ENCODE measurements at regions not wholly inside any gene's neighbourhood (a gene's known extent, or its start where the extent isn't known, plus 50 kb on each side); places are given as distances from the start of the nearest gene placed in this dataset.

DNA sequence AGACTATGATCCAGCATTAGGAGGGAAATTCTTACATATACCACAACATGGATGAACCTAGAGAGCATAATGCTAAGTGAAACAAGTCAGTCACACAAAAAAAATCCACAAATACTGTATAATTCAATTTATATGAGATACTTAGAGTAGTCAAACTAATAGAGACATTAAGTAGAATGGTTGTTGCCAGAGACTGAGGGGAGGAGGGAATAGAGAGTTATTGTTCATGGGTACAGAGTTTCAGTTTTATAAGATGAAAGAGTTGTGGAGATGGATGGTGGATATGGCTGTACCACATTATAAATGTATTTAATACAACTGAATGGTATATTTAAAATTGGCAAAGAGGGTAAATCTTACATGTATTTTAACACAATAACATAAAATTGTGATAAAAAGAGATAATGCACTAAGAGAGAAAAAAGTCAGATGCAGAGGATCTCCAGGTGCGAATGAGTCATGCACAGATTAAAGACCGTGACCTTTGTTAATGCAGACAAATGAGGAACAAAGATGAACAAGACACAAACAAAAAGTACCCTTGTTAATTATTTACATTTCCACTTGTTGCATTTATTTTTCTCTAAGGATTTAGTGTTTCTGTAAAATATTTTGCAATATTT, 541.7 kb upstream of the MEX3C start:
- DNase-seq, result no peak

DNA sequence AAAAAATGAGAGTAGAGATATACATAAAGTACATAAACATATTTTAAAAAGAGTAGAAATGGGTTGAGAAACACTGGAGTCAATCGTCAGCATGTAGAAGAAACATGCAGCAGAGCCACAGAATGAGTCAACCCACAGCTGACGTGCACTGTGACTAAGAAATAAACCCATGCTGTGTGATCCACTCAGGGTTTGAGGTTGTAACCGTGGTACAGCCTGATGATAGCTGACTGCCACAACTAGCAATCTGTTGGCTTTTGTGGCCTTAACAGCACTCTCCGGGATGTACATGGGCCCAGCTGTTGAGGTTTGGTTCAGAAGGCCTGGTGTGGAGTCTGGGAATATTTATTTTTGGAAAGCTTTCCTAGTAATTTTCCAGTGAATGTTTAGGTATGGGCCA, 554.4 kb upstream of the MEX3C start:
- DNase-seq, result no peak

- DNase-seq, result no peak
Measured at GRCh38 chr18:51753365-51754057, 556.0 kb upstream of the MEX3C start.

- no peak for DNase-seq
Measured at GRCh38 chr18:51754566-51754965, 557.1 kb upstream of the MEX3C start.

DNA sequence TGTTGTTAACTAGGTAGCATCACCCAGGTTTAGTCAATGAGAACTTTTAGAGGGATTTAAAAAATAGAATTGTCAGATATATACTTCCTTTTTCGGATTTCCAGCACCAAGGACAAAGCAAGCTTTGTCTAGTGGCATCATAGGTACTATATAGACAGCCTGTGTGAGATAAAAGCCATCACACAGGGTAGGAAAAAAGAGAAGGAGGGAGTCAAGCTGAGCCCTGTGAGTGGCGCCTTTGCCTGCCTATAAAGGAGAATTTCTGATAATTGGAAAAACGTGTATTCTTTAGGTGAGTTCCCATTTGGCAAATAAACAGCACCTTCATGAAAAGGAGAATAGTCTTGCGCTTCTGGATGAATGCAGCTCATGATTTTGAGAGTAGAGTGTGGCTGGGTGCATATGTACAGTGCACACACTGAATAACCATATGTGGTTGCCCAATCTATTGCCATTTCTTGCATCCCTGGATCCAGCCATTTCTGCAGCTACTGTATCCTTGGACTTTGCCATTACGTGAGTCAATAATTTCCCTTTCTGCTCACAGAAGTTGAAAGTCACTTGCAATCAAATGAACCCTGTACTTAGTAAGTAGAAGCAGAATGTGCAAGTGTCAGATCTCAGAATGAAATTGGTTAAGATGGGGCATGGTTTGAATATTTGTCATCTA, 559.9 kb upstream of the MEX3C start:
- no peak for DNase-seq

DNA sequence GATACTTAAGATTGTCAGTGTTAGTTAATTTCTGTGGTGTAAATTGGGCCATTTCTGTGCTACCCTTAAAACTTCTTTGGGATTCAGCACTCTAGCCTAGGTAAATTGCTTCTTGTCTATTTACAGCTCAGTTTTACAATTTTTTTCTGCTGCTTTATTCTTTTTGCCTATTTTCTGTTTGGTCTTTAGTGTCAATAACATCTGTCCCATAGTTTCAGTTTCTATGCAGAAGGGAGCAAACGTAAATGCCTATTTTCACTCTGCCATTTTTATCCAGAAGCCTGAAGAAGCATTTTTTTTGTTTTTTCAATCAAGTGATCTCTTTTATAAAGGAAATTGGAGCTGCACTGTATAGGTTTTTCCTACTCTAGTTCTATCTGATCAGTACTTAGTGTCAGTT, 564.9 kb upstream of the MEX3C start:
- DNase-seq, result no peak

- DNase-seq, result no peak
Measured at GRCh38 chr18:51765606-51766360, 568.3 kb upstream of the MEX3C start.

GRCh38 chr18:51767293-51767692, 569.8 kb upstream of the MEX3C start:
- no peak for DNase-seq

GRCh38 chr18:51778115-51778514, 561.9 kb upstream of the DCC start:
- no peak for DNase-seq

DNA sequence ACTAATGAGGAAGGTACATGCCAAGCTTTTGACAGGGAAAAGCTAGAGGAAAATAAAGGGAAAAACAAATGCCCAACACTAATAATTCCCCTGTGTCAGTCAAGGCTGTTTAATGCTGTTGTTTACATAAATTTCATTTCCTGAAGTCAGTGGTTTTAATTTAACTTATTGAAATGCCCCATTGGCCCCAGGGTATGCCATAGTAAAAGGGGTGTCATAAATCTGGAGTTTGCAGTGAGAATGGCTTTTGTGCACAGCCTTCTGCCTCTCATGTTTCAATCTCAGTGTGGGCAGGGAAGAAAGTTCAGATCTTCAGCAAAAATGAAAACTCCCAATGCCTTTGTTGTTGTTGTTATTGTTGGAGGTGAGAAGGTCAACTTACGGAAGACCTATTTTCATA, 550.1 kb upstream of the DCC start:
- no peak for DNase-seq

DNA sequence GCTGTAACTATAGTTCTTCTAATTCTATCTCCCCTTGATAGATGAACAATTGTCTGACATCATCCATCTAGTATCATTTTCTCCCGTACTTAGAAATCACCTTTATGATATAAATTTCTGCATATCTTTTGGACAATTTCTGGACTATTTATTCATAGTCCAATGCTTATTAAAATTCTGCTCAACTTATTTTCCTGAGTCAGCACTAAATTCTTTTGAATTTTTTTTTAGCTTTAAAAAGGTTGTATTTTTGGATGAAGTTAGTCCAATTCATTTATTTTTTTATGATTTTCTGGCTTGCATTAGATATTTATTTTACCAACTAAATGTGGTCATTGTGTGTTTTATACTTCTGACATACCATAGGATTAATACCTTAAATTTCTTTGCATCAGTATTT, 538.5 kb upstream of the DCC start:
- no peak for DNase-seq

- DNase-seq, result no peak
Measured at GRCh38 chr18:51802569-51803428, 537.2 kb upstream of the DCC start.

DNA sequence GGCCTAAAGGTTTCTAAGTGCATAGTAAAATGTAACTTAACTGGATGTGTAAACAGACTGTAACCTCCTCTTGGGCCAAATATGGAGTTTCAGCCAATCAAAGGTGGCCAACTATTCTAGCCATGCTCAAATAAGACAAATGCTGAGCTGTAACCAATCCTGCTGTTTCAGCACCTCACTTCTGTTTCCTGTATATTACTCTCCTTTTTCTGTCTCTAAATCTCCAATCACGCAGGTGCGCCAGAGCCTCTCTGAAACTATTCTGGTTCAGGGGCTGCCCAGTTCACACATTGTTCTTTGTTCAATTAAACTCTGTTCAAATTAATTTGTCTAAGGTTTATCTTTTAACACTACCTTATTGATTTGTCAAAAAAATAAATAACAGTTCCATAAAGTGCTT, 532.7 kb upstream of the DCC start:
- no peak for DNase-seq

- DNase-seq, result no peak
Measured at GRCh38 chr18:51811883-51812282, 528.1 kb upstream of the DCC start.

GRCh38 chr18:51813740-51814139, 526.3 kb upstream of the DCC start:
- no peak for DNase-seq

DNA sequence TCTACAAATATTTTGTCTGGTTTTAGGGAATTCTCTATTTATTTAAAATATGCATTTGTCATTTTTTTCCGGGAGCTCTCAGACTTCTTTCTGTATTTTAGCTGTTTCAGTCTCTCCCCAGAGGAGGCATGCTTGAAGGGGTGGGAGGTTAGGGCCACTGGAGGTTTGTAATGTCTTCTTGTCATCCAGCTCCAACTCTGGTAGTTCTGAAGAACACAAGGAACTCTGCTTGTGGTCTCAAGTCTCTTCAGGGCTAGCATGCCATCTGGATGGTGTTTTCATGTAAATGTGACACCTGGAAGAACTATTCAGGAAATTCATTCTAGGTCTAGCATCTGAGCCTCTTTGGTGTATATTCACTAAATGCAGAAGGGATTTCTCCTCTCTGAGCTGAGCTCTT, 518.4 kb upstream of the DCC start:
- no peak for DNase-seq

DNA sequence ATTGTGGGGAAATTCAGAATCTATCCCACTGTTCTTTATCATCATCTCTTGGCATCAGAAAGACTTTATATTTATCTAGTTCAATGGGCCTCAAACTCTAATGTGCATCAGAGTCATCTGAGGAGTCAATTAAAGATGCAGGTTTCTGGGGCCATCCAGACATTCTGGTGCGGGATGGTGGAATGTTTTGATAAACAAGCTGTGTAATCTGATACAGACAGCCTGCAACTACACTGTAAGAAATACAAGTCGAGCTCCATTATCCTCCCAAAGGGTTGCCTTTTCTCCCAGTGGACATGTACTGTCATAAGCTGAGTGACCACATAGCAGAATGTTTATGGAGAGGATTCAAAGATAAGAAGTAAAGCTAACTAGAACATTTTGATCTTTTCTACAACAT, 515.3 kb upstream of the DCC start:
- DNase-seq, result no peak

DNA sequence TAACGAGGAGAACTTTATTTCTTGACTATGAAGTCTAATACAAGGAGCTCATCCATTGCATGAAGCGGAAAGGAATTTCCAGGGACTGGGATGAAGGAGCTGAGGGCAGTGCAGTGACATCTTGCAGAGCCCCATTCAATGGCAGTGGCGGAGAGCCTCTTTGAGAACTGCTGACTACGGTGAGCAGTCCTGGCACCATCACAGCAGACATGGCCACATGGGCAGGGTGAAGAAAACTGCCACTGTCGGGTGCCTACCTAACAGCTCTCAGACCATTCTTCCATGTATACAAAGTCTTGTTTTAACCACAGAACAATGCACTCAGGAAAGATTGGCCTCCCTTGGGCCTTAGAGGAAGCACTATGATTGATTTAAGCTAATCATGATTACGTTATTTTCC, 506.1 kb upstream of the DCC start:
- DNase-seq, result no peak

DNA sequence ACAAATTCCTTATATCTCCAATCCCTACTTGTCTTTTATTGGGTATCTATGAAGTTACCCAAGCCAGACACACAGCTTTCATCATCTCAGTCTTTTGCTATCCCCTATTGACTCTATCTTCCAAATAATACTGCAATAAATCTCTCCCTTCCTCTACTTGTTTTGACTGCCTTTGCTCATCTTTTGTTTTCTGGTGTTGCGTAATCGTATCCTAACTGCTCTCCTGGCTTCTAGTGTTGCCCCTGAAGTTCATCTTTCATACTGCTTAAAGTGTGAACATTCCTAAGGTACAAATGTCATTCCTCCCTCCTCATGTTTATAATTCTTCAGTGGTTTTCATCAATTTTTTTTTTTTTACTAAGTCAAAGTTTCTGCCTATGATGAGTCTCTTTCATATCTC, 491.3 kb upstream of the DCC start:
- no peak for DNase-seq

- DNase-seq, result no peak
Measured at GRCh38 chr18:51852681-51853080, 487.3 kb upstream of the DCC start.

DNA sequence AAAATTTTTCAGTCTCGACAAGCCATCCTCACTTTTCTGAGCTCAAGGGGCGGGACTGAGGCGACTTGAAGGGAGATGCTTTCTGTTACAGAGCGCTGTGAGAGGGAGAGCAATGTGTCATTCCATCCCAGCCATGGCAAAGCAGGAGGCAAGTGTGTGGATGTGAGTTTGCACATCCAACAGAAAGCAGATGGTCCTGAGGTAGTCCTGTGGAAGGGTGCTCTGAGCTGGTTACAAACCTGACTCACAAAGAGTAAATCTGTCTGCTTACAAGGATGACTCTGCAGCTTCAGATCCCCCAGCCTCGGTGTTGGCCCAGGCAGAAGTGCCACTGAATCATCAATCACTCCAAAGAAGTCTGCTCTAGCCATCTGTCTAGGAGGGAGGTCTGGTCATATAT, 482.0 kb upstream of the DCC start:
- no peak for DNase-seq

GRCh38 chr18:51861046-51861445, 479.0 kb upstream of the DCC start:
- no peak for DNase-seq
